WI38 (cell line): ENCODE measurements at regions not wholly inside any gene's neighbourhood (a gene's known extent, or its start where the extent isn't known, plus 50 kb on each side); places are given as distances from the start of the nearest gene placed in this dataset.

Experiments
- H3K4me3 ChIP-seq: 2 replicates; pipeline ENCODE4 v1.5.1; 2011; ENCODE audit warnings: low read depth, mild to moderate bottlenecking, control low read depth, low read length
- CTCF ChIP-seq: IDR thresholded peaks from 2 replicates; pipeline ENCODE4 v1.5.1; 2012; ENCODE audit warnings: low read depth, mild to moderate bottlenecking, control low read depth, low read length

- no peak for TF ChIP-seq CTCF
- H3K4me3 ChIP-seq: no peak overlapping the region
Measured at GRCh38 chr2:129444751-129445150, 534.7 kb upstream of the RAB6C start.

GRCh38 chr2:129456691-129457090 lies 522.8 kb upstream of the RAB6C start:
- no peak overlapping the region for H3K4me3 ChIP-seq
- no peak for TF ChIP-seq CTCF

GRCh38 chr2:129457277-129457818 lies 522.1 kb upstream of the RAB6C start:
- no peak for TF ChIP-seq CTCF

DNA sequence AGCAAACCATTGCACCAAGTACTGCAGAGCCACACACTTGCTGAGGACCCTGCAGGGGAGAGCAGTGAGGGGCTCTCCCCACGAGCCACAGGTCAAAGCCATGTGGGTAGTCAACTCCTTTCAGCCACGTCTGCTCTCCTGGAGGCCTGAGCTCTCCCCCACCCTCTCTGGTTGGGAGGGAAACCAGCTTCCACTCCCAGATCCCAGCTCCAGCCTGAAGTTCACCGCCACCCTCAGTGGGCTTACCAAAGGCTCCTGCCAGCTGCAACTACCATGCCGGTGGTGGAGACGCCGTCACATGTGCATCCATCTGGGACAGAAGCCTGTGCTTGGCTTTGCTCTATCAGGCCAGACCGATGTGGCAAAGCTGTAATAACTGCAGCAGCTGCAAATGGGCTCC lies 521.5 kb upstream of the RAB6C start:
- TF ChIP-seq CTCF: no peak
- no peak overlapping the region for H3K4me3 ChIP-seq

More at GRCh38 chr2:129457277-129457818, 522.1 kb upstream of the RAB6C start:
- H3K4me3 ChIP-seq: no peak overlapping the region

- TF ChIP-seq CTCF: no peak
- H3K4me3 ChIP-seq: no peak overlapping the region
Measured at GRCh38 chr2:129458436-129458835, 521.0 kb upstream of the RAB6C start.

GRCh38 chr2:129459200-129459876 lies 520.1 kb upstream of the RAB6C start:
- TF ChIP-seq CTCF: no peak
- no peak overlapping the region for H3K4me3 ChIP-seq

GRCh38 chr2:129459881-129460280 lies 519.6 kb upstream of the RAB6C start:
- no peak overlapping the region for H3K4me3 ChIP-seq
- TF ChIP-seq CTCF: no peak
